CD4-positive, alpha-beta memory T cell (primary cell): ENCODE measurements at regions not wholly inside any gene's neighbourhood (a gene's known extent, or its start where the extent isn't known, plus 50 kb on each side); places are given as distances from the start of the nearest gene placed in this dataset.

ENCODE experiments used
- CTCF ChIA-PET: fragments of 350-600 bp; sonication (Branson Sonifier 250); formaldehyde crosslinking; loops from one replicate; lab custom pipeline; 2021; ENCODE audit warnings: inconsistent platforms; ENCODE audit not compliant: partially characterized antibody; lab: Charles Lee
- POLR2A ChIA-PET: fragments of 350-600 bp; sonication (Branson Sonifier 250); formaldehyde crosslinking; loops from one replicate; lab custom pipeline; 2021; ENCODE audit not compliant: partially characterized antibody; lab: Charles Lee
- DNase-seq, 5 donors: peaks; one replicate each; pipeline versions ENCODE4 v3.0.0 to v3.0.0-alpha.2; 2020 to 2022; ENCODE audit warnings: mixed read lengths in 1 of 5
- H3K27ac ChIP-seq: one replicate; pipeline ENCODE4 v1.7.0; 2013; ENCODE audit warnings: low read depth, low read length
- H3K27me3 ChIP-seq: 2 replicates; pipeline ENCODE4 v1.7.0; 2013; ENCODE audit warnings: mild to moderate bottlenecking, low read length, moderate library complexity; ENCODE audit not compliant: insufficient read depth
- H3K36me3 ChIP-seq: 2 replicates; pipeline ENCODE4 v1.7.0; 2013; ENCODE audit warnings: mild to moderate bottlenecking, low read length, moderate library complexity; ENCODE audit not compliant: insufficient read depth
- H3K4me1 ChIP-seq: 2 replicates; pipeline ENCODE4 v1.7.0; 2013; ENCODE audit warnings: mild to moderate bottlenecking, low read length, moderate library complexity; ENCODE audit not compliant: insufficient read depth
- H3K4me3 ChIP-seq, 2 donors: one replicate each; pipeline ENCODE4 v1.7.0; 2013; ENCODE audit warnings: low read length in 2 of 2, mild to moderate bottlenecking in 1 of 2
- H3K9me3 ChIP-seq, 2 donors: one replicate each; pipeline ENCODE4 v1.7.0; 2013; ENCODE audit warnings: low read length in 2 of 2, control low read depth in 1 of 2; ENCODE audit not compliant: control insufficient read depth in 1 of 2
- H3K27ac Mint-ChIP-seq, 7 donors: one replicate each; pipeline ENCODE4 v1.8.0; 2020 to 2021; ENCODE audit warnings: mixed read lengths in 7 of 7, mild to moderate bottlenecking in 6 of 7, inconsistent platforms in 3 of 7, moderate library complexity in 3 of 7
- H3K27me3 Mint-ChIP-seq, 2 donors: one replicate each; pipeline ENCODE4 v1.8.0; 2020 to 2021; ENCODE audit warnings: mixed read lengths in 2 of 2
- H3K36me3 Mint-ChIP-seq, 2 donors: one replicate each; pipeline ENCODE4 v1.8.0; 2020 to 2021; ENCODE audit warnings: mixed read lengths in 2 of 2, inconsistent platforms in 1 of 2, mild to moderate bottlenecking in 1 of 2
- H3K4me1 Mint-ChIP-seq, 4 donors: one replicate each; pipeline ENCODE4 v1.8.0; 2020 to 2021; ENCODE audit warnings: mixed read lengths in 4 of 4, mild to moderate bottlenecking in 1 of 4
- H3K4me3 Mint-ChIP-seq, 8 donors: one replicate each; pipeline ENCODE4 v1.8.0; 2020 to 2021; ENCODE audit warnings: mixed read lengths in 8 of 8, mild to moderate bottlenecking in 7 of 8, moderate library complexity in 6 of 8, inconsistent platforms in 3 of 8
- H3K9me3 Mint-ChIP-seq, 8 donors: one replicate each; pipeline ENCODE4 v1.8.0; 2020 to 2021; ENCODE audit warnings: mixed read lengths in 8 of 8, mild to moderate bottlenecking in 5 of 8, inconsistent platforms in 3 of 8, moderate library complexity in 1 of 8
- intact Hi-C: fragments of 100-400 bp; cut with micrococcal nuclease; formaldehyde crosslinking; loops from one replicate; pipeline ENCODE4 v1.15.1; 2023

- Histone ChIP-seq H3K36me3 (no peaks in the 10 kb centered on the region), H3K9me3 (no peaks in the 10 kb centered on the region), H3K27ac (no peak overlapping the region), H3K4me3 (no peak overlapping the region), H3K27me3 (no peaks in the 10 kb centered on the region), H3K4me1 (no peaks in the 10 kb centered on the region)
- CTCF ChIA-PET: no interaction called here
- Mint-ChIP-seq H3K27me3 (no peaks in the 10 kb centered on the region), H3K4me3 (no peak overlapping the region), H3K27ac (no peak overlapping the region), H3K9me3 (peaks cover 0 to 8% (median 2%) of the 10 kb centered on the region in 8 donors), H3K36me3 (no peaks in the 10 kb centered on the region), H3K4me1 (no peaks in the 10 kb centered on the region)
- no peak for DNase-seq
- intact Hi-C loops: no loop called here
- POLR2A ChIA-PET: no interaction called here
Measured at GRCh38 chr6:22621701-22622100, 52.3 kb downstream of the HDGFL1 start.

- CTCF ChIA-PET: no interaction called here
- no peak for DNase-seq
- Mint-ChIP-seq H3K36me3 (no peaks in the 10 kb centered on the region), H3K4me1 (no peaks in the 10 kb centered on the region), H3K27ac (no peak overlapping the region), H3K27me3 (no peaks in the 10 kb centered on the region), H3K9me3 (peaks cover 0 to 14% (median 5%) of the 10 kb centered on the region in 8 donors), H3K4me3 (no peak overlapping the region)
- intact Hi-C loops: no loop called here
- Histone ChIP-seq H3K4me1 (no peaks in the 10 kb centered on the region), H3K9me3 (no peaks in the 10 kb centered on the region), H3K4me3 (no peak overlapping the region), H3K36me3 (no peaks in the 10 kb centered on the region), H3K27ac (no peak overlapping the region), H3K27me3 (no peaks in the 10 kb centered on the region)
- POLR2A ChIA-PET: no interaction called here
Measured at GRCh38 chr6:22622351-22622750, 53.0 kb downstream of the HDGFL1 start.

- ChIA-PET POLR2A (no interaction called here), CTCF (no interaction called here)
- Histone ChIP-seq H3K4me1 (no peaks in the 10 kb centered on the region), H3K9me3 (no peaks in the 10 kb centered on the region), H3K4me3 (no peak overlapping the region), H3K27me3 (no peaks in the 10 kb centered on the region), H3K27ac (no peak overlapping the region), H3K36me3 (no peaks in the 10 kb centered on the region)
- DNase-seq: no peak
- H3K4me3 Mint-ChIP-seq: no peak overlapping the region
- H3K9me3 Mint-ChIP-seq: peaks cover 0 to 19% (median 5%) of the 10 kb centered on the region in 8 donors
- no peak overlapping the region for H3K27ac Mint-ChIP-seq
- H3K36me3 Mint-ChIP-seq: no peaks in the 10 kb centered on the region
- intact Hi-C loops: no loop called here
- H3K4me1 Mint-ChIP-seq: no peaks in the 10 kb centered on the region
- H3K27me3 Mint-ChIP-seq: no peaks in the 10 kb centered on the region
Measured at GRCh38 chr6:22622813-22623212, 53.4 kb downstream of the HDGFL1 start.

GRCh38 chr6:22627644-22628043 lies 58.3 kb downstream of the HDGFL1 start:
- no peaks in the 10 kb centered on the region for H3K4me1 Mint-ChIP-seq
- intact Hi-C loops: no loop called here
- POLR2A ChIA-PET: no interaction called here
- no peaks in the 10 kb centered on the region for H3K9me3 ChIP-seq
- H3K9me3 Mint-ChIP-seq: peaks cover 0 to 31% (median 9%) of the 10 kb centered on the region in 8 donors
- no peaks in the 10 kb centered on the region for H3K27me3 ChIP-seq
- no peaks in the 10 kb centered on the region for H3K4me1 ChIP-seq
- H3K4me3 Mint-ChIP-seq: no peak overlapping the region
- H3K27ac ChIP-seq: no peak overlapping the region
- CTCF ChIA-PET: no interaction called here
- no peak overlapping the region for H3K27ac Mint-ChIP-seq
- H3K27me3 Mint-ChIP-seq: no peaks in the 10 kb centered on the region
- no peak for DNase-seq
- no peak overlapping the region for H3K4me3 ChIP-seq
- no peaks in the 10 kb centered on the region for H3K36me3 Mint-ChIP-seq
- H3K36me3 ChIP-seq: no peaks in the 10 kb centered on the region

DNA sequence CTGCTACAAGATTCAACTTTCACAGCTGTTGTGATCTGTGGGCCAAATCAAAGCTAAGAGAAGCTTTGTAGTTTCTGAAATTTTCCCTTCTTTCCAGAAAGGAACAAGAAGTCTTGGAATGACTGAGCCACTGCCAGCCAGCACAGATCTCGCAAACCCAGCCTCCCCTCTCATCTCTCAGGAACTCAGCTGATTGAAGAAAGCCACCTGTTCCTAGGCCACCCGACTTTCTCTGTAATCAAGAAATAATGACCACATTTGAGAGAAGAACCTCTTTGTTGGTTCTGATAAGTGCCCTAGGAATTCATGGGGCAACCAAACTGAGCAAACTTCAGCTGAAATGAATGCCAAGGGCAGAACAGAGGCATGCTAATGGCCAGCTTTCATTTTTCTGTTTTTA lies 61.7 kb downstream of the HDGFL1 start:
- intact Hi-C loops: no loop called here
- POLR2A ChIA-PET: no interaction called here

GRCh38 chr6:22632581-22633145 lies 63.3 kb downstream of the HDGFL1 start:
- Histone ChIP-seq H3K4me1 (no peaks in the 10 kb centered on the region), H3K36me3 (no peaks in the 10 kb centered on the region), H3K9me3 (no peaks in the 10 kb centered on the region), H3K27ac (no peak overlapping the region), H3K4me3 (no peak overlapping the region), H3K27me3 (no peaks in the 10 kb centered on the region)
- CTCF ChIA-PET: no interaction called here
- no peak for DNase-seq
- Mint-ChIP-seq H3K9me3 (peaks cover 0 to 17% (median 6%) of the 10 kb centered on the region in 8 donors), H3K36me3 (no peaks in the 10 kb centered on the region), H3K27me3 (no peaks in the 10 kb centered on the region), H3K27ac (no peak overlapping the region), H3K4me3 (no peak overlapping the region), H3K4me1 (no peaks in the 10 kb centered on the region)
- POLR2A ChIA-PET: no interaction called here
- intact Hi-C loops: no loop called here

More for the DNA sequence above, 61.7 kb downstream of the HDGFL1 start:
- Mint-ChIP-seq H3K27ac (no peak overlapping the region), H3K36me3 (no peaks in the 10 kb centered on the region), H3K4me3 (no peak overlapping the region), H3K4me1 (no peaks in the 10 kb centered on the region), H3K27me3 (no peaks in the 10 kb centered on the region), H3K9me3 (peaks cover 0 to 31% (median 9%) of the 10 kb centered on the region in 8 donors)
- H3K27ac ChIP-seq: no peak overlapping the region
- CTCF ChIA-PET: no interaction called here
- no peaks in the 10 kb centered on the region for H3K27me3 ChIP-seq
- DNase-seq: no peak
- no peaks in the 10 kb centered on the region for H3K36me3 ChIP-seq
- H3K4me1 ChIP-seq: no peaks in the 10 kb centered on the region
- no peaks in the 10 kb centered on the region for H3K9me3 ChIP-seq
- H3K4me3 ChIP-seq: no peak overlapping the region

DNA sequence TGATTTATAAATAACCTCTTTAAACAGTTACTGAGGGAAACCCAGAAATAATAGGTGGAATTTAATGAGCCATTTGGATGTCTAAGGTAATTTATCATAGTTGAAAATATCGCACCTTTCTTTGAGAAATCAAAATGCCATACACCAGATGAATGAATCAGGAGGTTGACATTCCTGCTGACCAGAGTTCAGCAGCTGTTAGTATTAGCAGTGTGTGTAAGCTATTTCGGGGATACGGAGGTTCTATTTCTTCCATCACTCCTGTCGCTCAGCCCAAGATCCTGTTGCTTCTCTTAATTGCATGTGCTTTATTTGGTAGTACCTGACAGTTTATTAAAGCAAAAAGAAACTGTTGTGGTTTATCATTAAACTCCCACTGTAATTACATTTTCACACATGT lies 67.1 kb downstream of the HDGFL1 start:
- POLR2A ChIA-PET: no interaction called here
- CTCF ChIA-PET: no interaction called here
- no peaks in the 10 kb centered on the region for H3K4me1 Mint-ChIP-seq

DNA sequence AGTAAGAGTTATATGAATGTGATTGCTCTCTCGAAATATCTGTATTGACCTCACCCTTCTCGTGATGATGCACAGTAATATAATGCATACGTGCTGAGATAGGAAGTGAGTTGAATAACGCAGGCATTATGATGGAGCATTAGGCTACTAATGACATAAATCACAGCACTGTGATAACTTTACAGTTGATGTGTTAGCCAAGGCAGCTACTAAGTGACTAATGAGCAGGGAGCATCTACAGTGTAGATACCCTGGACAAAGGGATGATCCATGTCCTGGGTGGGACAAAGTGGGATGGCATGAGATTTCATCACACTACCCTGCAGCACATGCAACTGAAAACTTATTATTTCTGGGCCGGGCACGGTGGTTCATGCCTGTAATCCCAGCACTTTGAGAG lies 68.4 kb downstream of the HDGFL1 start:
- Histone ChIP-seq H3K9me3 (no peaks in the 10 kb centered on the region), H3K27me3 (no peaks in the 10 kb centered on the region), H3K36me3 (no peaks in the 10 kb centered on the region), H3K4me3 (no peak overlapping the region), H3K4me1 (no peaks in the 10 kb centered on the region), H3K27ac (no peak overlapping the region)
- Mint-ChIP-seq H3K36me3 (no peaks in the 10 kb centered on the region), H3K4me1 (no peaks in the 10 kb centered on the region), H3K27ac (no peak overlapping the region), H3K27me3 (no peaks in the 10 kb centered on the region), H3K4me3 (no peak overlapping the region), H3K9me3 (peaks cover 0 to 3% (median 0%) of the 10 kb centered on the region in 8 donors)
- intact Hi-C loops: loop anchor here (1.0 kb wide), 1 partner anchor 10 kb away; no protein-coding TSS in a partner anchor
- no peak for DNase-seq
- POLR2A ChIA-PET: no interaction called here
- CTCF ChIA-PET: no interaction called here

More for the DNA sequence above, 67.1 kb downstream of the HDGFL1 start:
- H3K27ac ChIP-seq: no peak overlapping the region
- no peaks in the 10 kb centered on the region for H3K36me3 ChIP-seq
- H3K4me3 Mint-ChIP-seq: no peak overlapping the region
- H3K27me3 Mint-ChIP-seq: no peaks in the 10 kb centered on the region
- intact Hi-C loops: no loop called here
- H3K27me3 ChIP-seq: no peaks in the 10 kb centered on the region
- H3K9me3 ChIP-seq: no peaks in the 10 kb centered on the region
- H3K4me3 ChIP-seq: no peak overlapping the region
- peaks cover 0 to 3% (median 0%) of the 10 kb centered on the region in 8 donors for H3K9me3 Mint-ChIP-seq
- DNase-seq: no peak
- H3K36me3 Mint-ChIP-seq: no peaks in the 10 kb centered on the region
- H3K27ac Mint-ChIP-seq: no peak overlapping the region
- H3K4me1 ChIP-seq: no peaks in the 10 kb centered on the region
